ENCODE measurements at regions not wholly inside any gene's neighbourhood (a gene's known extent, or its start where the extent isn't known, plus 50 kb on each side); places are given as distances from the start of the nearest gene placed in this dataset.

DNA sequence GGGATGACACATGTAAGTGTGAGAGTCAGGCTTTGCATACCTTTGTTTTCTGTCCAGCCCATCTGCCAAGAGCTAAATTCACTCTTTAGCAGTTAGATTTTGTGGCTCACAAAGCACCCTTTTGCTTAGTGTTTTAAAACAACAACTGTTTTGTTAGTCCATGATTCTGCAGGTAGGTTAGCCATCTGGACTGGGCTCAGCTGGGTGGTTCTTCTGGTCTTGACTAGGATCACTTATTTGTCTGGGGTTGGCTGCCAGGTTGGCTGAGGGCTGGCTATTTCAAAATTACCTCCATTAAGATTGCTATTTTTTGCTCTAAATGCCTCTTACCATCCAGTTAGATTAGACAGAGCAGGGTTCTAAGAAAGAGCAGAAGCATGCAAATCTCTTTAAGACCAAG is 489.3 kb downstream of the BTBD3 start:
- TF ChIP-seq, protein P1, sequence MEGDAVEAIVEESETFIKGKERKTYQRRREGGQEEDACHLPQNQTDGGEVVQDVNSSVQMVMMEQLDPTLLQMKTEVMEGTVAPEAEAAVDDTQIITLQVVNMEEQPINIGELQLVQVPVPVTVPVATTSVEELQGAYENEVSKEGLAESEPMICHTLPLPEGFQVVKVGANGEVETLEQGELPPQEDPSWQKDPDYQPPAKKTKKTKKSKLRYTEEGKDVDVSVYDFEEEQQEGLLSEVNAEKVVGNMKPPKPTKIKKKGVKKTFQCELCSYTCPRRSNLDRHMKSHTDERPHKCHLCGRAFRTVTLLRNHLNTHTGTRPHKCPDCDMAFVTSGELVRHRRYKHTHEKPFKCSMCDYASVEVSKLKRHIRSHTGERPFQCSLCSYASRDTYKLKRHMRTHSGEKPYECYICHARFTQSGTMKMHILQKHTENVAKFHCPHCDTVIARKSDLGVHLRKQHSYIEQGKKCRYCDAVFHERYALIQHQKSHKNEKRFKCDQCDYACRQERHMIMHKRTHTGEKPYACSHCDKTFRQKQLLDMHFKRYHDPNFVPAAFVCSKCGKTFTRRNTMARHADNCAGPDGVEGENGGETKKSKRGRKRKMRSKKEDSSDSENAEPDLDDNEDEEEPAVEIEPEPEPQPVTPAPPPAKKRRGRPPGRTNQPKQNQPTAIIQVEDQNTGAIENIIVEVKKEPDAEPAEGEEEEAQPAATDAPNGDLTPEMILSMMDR (IDR thresholded peaks at IDR 0.05; ENCODE audit: extremely low read depth, missing control alignments) = no peak
- no peak for DNase-seq (ENCODE audit: low spot score)

DNA sequence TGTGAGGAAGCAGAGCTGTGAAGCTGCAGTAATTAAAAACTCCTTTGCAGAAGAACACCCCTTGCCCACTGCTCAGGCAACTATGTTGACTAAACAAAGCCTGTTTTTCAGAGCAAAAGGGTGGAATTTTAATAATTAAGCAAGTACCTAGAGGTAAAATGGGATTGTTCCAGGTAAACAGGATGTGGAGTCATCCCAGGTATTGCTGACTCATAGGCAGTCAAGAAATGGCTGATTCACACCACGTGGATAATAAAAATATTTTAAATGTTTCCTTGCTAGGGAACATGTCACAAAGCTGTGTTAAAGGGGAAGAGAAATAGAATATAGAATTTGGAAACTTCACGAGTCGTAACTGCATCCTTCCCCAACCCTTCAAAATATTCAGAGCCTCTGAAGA is 491.8 kb downstream of the BTBD3 start:
- no peak for DNase-seq (ENCODE audit: low spot score)
- TF ChIP-seq, protein P1 (IDR thresholded peaks at IDR 0.05; ENCODE audit: extremely low read depth, missing control alignments) = no peak

DNA sequence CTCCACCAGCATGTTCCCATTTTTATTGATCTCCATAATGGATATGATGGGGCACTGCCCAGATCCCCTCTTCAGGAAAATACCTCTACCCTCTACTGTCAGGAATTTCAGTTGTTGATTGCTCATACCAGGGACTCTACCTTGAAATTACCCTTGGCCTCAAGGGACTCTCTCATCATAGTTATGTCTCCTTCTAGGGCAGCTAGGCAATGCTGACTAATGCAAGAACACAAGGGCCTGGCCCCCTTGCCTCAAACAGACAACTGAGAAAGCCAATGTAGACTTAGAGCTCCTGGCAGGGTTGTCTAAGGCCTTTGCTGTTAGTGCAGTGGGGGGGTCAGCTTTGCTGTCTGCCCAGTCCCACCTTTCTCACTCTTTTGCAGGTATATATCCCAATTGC is 493.1 kb downstream of the BTBD3 start:
- no peak for DNase-seq (ENCODE audit: low spot score)
- TF ChIP-seq, protein P1 (IDR thresholded peaks at IDR 0.05; ENCODE audit: extremely low read depth, missing control alignments) = no peak

DNA sequence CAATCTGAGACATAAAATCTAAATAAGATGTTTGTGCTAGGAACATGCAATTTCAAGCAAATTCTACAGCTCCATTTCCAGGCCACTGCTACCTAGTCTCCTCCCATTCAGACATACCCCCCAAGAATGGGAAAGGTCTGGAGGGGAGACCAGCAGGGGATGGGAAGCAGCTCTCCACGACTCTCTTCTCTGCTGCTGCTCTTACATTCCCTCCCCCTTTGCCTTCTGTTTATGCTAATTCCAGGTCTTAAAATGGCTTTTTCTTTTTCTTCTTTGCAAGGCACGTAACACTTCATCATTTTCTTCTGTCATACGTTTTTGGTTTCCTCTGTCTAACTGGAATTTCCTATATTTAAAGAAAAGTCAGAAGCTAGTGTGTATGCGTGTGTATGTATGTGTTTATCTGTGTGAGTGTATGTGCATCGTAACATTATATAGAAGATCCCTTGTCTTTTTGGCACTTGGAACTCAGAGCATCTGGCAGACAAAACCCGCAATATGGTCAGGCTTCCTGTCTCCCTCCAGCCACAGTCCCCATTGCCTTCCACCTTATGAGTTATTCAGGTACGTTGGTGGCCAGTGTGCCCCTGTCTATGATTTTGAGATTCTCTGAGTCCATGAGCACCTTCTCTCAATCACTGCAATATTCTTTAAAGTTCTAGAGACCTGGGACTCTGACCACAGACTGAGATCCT is 493.7 kb downstream of the BTBD3 start:
- no peak for DNase-seq (ENCODE audit: low spot score)
- TF ChIP-seq, protein P1 (IDR thresholded peaks at IDR 0.05; ENCODE audit: extremely low read depth, missing control alignments) = no peak

DNA sequence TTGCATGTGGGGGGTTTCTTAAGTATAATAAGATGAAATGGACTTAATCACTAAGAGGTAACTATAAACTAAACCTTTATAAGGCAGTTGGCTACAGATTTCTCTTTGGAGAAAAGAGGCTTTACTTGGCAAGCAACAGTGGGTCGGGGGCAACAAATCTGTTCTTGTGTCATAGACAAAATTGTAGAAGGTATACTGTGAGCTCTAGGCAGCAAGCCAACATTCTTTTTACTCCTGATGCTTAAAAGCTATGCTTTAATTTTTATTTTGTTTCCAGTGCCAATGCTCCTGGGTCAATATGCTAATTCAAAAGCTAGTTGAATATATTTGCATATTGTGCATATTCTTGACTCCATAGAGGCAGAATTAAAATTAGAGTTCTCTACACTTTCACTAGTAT is 495.4 kb downstream of the BTBD3 start:
- TF ChIP-seq, protein P1 (IDR thresholded peaks at IDR 0.05; ENCODE audit: extremely low read depth, missing control alignments) = no peak
- DNase-seq (ENCODE audit: low spot score) = no peak

DNA sequence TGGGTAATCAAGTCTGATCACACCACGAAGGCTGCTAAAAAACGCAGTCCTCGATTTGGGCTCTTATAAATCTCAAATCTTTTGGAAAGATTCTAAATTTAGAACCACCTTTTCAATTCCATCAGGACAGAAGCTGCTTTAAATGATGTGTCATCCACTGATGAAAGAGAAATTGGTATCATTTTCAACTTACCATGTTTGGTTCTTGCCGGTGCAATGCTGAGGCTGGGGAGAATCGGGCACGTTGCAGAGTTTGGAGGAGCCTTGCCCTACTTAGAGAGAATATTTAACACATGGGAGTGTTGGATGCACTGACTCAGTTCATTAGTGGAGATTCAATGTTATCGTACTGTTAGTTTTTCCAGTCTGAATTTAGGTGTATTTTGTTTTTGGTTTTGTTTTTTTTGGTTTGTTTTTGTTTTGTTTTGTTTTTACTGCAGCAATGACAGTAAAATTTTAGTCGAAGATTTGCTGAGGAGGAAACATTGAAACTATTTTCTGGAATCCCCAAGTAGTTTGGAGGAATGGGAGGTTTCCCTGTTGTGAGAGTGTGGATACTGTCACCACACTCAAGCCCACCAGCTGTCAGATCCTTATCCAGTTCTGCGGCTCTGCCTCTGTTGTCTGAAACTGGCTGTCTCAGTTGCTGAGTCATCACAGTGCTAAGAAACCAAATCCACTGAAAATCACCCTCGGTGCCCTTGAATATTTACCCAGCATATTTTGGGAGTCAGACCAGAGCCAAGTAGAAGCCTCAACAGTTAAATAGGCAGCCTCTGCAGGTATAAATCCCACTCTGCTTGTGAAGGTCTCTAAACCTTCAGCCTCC is 497.0 kb downstream of the BTBD3 start:
- TF ChIP-seq, protein P1 (IDR thresholded peaks at IDR 0.05; ENCODE audit: extremely low read depth, missing control alignments) = no peak
- DNase-seq (ENCODE audit: low spot score) = no peak

DNA sequence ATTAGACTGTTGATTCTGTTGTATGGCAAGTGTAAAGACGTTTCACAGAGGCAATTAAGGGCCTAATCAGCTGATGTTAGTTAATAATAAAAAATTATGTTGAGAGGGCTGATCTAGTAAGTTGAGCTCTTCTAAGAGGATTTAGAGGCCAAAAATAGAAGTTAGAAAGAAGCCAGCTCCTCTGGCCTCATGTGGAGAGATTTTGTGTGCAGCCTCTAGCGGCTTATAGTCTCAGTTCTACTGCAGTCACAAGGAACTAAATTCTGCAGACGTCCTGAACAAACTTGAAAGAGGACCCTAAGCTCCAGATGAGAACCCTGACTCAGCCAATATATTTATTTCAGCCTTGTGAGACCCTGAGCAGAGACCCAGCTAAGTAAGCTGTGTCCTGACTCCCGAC is 498.6 kb downstream of the BTBD3 start:
- DNase-seq (ENCODE audit: low spot score) = no peak
- TF ChIP-seq, protein P1 (IDR thresholded peaks at IDR 0.05; ENCODE audit: extremely low read depth, missing control alignments) = no peak

All from GM20000 (cell line).